GM19468 (cell line): ENCODE measurements at regions not wholly inside any gene's neighbourhood (a gene's known extent, or its start where the extent isn't known, plus 50 kb on each side); places are given as distances from the start of the nearest gene placed in this dataset.

Experiments
- ATAC-seq: cut with Tn5 transposase; IDR thresholded peaks from one replicate; pipeline ENCODE4 v1.9.1; 2021; ENCODE audit warnings: mild to moderate bottlenecking, moderate library complexity, moderate number of reproducible peaks; ENCODE audit not compliant: unreplicated experiment; ENCODE audit errors: extremely low read depth

- no peak for ATAC-seq
These were observed 425.0 kb downstream of the GPAM start for GRCh38 chr10:111758593-111758992.

- ATAC-seq = no peak
These were observed 421.5 kb downstream of the GPAM start for GRCh38 chr10:111762114-111762513.

GRCh38 chr10:111765216-111765615 lies 418.3 kb downstream of the GPAM start:
- ATAC-seq = no peak

- no peak for ATAC-seq
These were observed 417.1 kb downstream of the GPAM start for GRCh38 chr10:111766464-111766863.

GRCh38 chr10:111767661-111768060 lies 415.9 kb downstream of the GPAM start:
- ATAC-seq = no peak

GRCh38 chr10:111773950-111774349 lies 409.6 kb downstream of the GPAM start:
- ATAC-seq = no peak

GRCh38 chr10:111774486-111774885 lies 409.1 kb downstream of the GPAM start:
- no peak for ATAC-seq

GRCh38 chr10:111784436-111784835 lies 399.1 kb downstream of the GPAM start:
- ATAC-seq = no peak

- no peak for ATAC-seq
These were observed 398.6 kb downstream of the GPAM start for GRCh38 chr10:111784946-111785465.

GRCh38 chr10:111785921-111786320 lies 397.6 kb downstream of the GPAM start:
- ATAC-seq = no peak

- no peak for ATAC-seq
These were observed 393.7 kb downstream of the GPAM start for GRCh38 chr10:111789821-111790220.

- ATAC-seq = no peak
These were observed 381.7 kb downstream of the GPAM start for GRCh38 chr10:111801841-111802240.

GRCh38 chr10:111804781-111805180 lies 378.8 kb downstream of the GPAM start:
- no peak for ATAC-seq

- ATAC-seq = no peak
These were observed 372.0 kb downstream of the GPAM start for GRCh38 chr10:111811517-111811916.

GRCh38 chr10:111820471-111820870 lies 363.1 kb downstream of the GPAM start:
- ATAC-seq = no peak

GRCh38 chr10:111821871-111822270 lies 361.7 kb downstream of the GPAM start:
- ATAC-seq = no peak

- ATAC-seq = no peak
These were observed 360.9 kb downstream of the GPAM start for GRCh38 chr10:111822661-111823060.

- no peak for ATAC-seq
These were observed 359.4 kb downstream of the GPAM start for GRCh38 chr10:111824128-111824527.

GRCh38 chr10:111830359-111830758 lies 353.2 kb downstream of the GPAM start:
- ATAC-seq = no peak

GRCh38 chr10:111831058-111831457 lies 352.5 kb downstream of the GPAM start:
- no peak for ATAC-seq

GRCh38 chr10:111833251-111833650 lies 350.3 kb downstream of the GPAM start:
- no peak for ATAC-seq

- no peak for ATAC-seq
These were observed 348.0 kb downstream of the GPAM start for GRCh38 chr10:111835574-111835973.

GRCh38 chr10:111836064-111836463 lies 347.5 kb downstream of the GPAM start:
- no peak for ATAC-seq
